ENCODE measurements at regions not wholly inside any gene's neighbourhood (a gene's known extent, or its start where the extent isn't known, plus 50 kb on each side); places are given as distances from the start of the nearest gene placed in this dataset.

- intact Hi-C loops (cut with micrococcal nuclease) = no loop called here
Observed at GRCh38 chr7:131095346-131095745, 232.3 kb upstream of the MKLN1 start.

- intact Hi-C loops (cut with micrococcal nuclease) = no loop called here
Observed at GRCh38 chr7:131096267-131096927, 231.3 kb upstream of the MKLN1 start.

GRCh38 chr7:131097662-131098376 is 229.9 kb upstream of the MKLN1 start:
- intact Hi-C loops (cut with micrococcal nuclease) = no loop called here

GRCh38 chr7:131098527-131098926 is 229.1 kb upstream of the MKLN1 start:
- intact Hi-C loops (cut with micrococcal nuclease) = no loop called here

DNA sequence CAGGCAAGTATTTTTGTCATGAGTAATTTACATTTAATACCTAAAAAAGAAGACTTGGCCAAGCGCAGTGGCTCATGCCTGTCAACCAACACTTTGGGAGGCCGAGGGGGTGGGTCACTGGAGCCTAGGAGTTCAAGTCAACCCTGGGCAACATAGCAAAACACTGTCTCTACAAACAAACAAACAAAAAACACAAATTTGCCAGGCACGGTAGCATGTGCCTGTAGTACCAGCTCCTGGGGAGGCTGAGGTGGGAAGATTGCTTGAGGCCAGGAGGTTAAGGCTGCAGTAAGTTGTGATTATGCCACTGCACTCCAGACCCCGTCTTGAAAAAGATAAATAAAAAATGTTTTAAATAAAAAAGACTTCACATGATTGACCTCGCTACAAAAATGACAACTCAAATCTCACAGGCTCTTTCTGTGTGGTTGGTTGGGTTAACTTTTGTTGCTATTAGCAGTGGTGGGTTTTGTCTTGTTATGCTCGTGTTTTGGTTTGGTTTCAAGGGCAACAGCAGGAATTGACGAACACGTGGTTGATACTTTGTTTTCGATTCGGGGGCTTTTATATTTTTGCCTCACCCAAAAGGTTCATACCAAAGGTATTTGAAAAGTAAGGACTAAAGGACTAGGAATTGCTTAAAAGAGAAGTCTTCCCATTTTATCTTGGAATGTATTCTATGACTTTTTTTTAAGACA is 227.2 kb upstream of the MKLN1 start:
- intact Hi-C loops (cut with micrococcal nuclease) = no loop called here

DNA sequence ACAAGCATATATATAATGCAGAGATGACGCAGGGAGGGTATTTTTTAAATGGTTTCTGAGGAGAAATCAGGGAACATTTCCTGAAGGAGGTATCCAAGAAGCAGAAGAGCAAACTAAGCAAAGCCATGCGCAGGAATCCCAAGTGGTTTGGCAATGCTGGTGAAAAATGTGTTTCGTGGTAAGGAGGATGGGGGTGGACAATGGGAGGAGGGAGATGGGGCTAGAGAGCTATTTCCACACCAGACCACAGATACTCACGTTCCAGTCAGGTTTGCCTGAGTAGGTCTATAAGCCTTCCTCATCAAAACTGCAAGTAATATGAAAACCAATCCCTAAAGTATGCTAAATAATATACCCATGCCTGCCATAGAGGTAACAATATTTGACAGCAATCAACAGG is 223.7 kb upstream of the MKLN1 start:
- intact Hi-C loops (cut with micrococcal nuclease) = no loop called here

GRCh38 chr7:131104596-131105293 is 222.9 kb upstream of the MKLN1 start:
- intact Hi-C loops (cut with micrococcal nuclease) = loop anchor here (5.0 kb wide), 3 partner anchors 207 to 1157 kb away; partner anchors contain the start of gene PODXL

GRCh38 chr7:131105294-131105798 is 222.3 kb upstream of the MKLN1 start:
- intact Hi-C loops (cut with micrococcal nuclease) = loop anchor here (5.0 kb wide), 3 partner anchors 208 to 1158 kb away; partner anchors contain the start of gene PODXL

DNA sequence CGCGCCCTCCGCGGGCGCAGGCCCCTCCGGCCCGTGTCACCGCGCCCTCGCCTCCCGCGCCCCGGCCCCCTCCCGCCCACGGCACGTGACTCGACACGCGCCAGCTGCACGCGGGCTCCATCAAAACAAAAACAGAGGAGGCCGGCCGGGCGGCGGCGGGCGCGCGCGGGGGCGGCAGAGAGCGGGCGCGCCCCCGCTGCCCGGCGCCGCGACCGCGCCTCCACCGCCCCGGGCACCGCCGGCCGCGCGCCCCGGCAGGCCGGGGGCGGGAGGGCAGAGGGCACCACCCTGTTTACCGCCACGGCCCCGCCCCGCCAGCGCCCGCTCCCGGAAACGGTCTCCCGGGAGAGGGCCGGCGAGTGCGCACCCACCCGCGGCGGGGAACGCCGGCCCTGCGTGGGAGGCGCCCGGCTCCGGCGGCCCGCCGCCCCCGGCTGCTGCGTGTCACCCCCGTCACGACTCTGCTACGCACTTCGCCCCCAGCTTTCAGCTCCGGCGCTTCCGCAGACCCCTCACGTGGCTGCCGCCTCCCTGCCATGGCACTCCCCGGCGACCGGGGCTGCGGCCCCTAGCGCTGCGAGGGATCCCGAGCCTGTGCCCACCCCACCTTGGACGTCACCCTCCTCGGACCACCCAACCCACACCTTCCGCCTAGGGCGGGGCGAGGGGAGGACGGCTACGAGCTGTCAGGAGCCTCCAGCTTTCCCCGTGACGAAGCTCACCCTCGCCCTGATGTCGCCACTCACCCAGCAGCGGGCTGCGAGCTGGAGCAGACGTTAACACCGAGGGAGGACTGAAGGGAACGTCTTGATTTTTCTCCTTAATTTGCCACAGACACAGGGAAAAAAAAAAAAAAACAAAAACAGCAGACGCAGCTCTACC is 221.6 kb upstream of the MKLN1 start:
- intact Hi-C loops (cut with micrococcal nuclease) = loop anchor here (5.0 kb wide), 3 partner anchors 209 to 1159 kb away; partner anchors contain the start of gene PODXL

GRCh38 chr7:131106681-131107336 is 220.9 kb upstream of the MKLN1 start:
- intact Hi-C loops (cut with micrococcal nuclease) = loop anchor here (5.0 kb wide), 3 partner anchors 210 to 1160 kb away; partner anchors contain the start of gene PODXL

DNA sequence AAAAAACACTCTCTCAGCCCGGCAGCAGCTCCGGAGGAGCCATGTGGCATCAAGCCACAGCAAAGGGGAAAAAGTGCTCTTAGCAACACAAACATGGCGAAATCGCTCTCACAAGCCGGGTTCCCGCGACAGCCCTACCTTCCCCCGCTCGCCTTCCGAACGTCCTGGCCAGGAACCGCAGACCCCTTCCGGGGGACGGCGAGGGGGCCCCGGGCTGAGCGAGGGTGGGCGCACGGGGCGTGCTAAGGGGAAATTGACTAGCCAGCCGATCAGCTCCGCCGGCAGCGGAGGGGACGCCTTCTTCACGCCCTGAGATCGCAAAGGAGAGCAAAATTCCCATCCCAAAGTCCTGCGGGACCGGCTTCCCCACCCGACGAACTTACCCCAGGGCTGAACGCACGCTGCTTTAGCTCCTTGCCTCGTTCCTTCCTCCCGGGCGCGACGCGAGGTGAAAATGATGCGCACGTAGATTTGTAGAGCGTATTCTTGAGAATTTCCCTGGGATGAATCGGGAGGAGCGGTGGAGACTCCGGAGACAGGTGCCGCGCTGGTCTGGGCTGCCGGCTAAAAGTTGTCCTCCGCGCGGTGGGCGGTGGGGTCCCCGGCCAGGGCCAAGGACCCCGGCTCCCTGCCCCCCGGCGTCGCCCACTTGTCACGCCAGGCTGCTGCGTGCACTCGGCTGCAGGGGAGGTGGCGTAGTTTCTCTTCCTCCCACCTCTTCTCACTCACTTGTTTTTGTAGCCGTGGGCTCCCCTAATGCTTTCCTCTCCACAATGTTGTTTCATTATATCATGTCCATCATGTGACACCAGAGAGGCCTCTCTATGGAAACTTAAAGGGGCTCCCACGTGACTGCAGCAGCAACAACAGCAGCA is 220.1 kb upstream of the MKLN1 start:
- intact Hi-C loops (cut with micrococcal nuclease) = loop anchor here (1.0 to 5.0 kb wide), 12 partner anchors 38 to 1160 kb away; partner anchors contain the start of genes MKLN1 and PODXL

- intact Hi-C loops (cut with micrococcal nuclease) = loop anchor here (1.0 to 5.0 kb wide), 12 partner anchors 39 to 1161 kb away; partner anchors contain the start of genes MKLN1 and PODXL
Observed at GRCh38 chr7:131108212-131108940, 219.3 kb upstream of the MKLN1 start.

- intact Hi-C loops (cut with micrococcal nuclease) = loop anchor here (5.0 kb wide), 3 partner anchors 212 to 1162 kb away; partner anchors contain the start of gene PODXL
Observed at GRCh38 chr7:131109011-131109758, 218.5 kb upstream of the MKLN1 start.

- intact Hi-C loops (cut with micrococcal nuclease) = loop anchor here (5.0 kb wide), 3 partner anchors 213 to 1163 kb away; partner anchors contain the start of gene PODXL
Observed at GRCh38 chr7:131109759-131110296, 217.8 kb upstream of the MKLN1 start.

- intact Hi-C loops (cut with micrococcal nuclease) = no loop called here
Observed at GRCh38 chr7:131110297-131111080, 217.2 kb upstream of the MKLN1 start.

GRCh38 chr7:131111081-131111576 is 216.5 kb upstream of the MKLN1 start:
- intact Hi-C loops (cut with micrococcal nuclease) = no loop called here
